Neural crest cell (in vitro differentiated cells): ENCODE measurements at regions not wholly inside any gene's neighbourhood (a gene's known extent, or its start where the extent isn't known, plus 50 kb on each side); places are given as distances from the start of the nearest gene placed in this dataset.

Experiments
- DNase-seq: peaks from one replicate; pipeline ENCODE4 v3.0.0; 2021; ENCODE audit warnings: low read depth, mixed read lengths, low spot score
- H3K27ac Mint-ChIP-seq: one replicate; pipeline ENCODE4 v1.8.0; 2021; ENCODE audit warnings: mild to moderate bottlenecking, mixed read lengths; ENCODE audit not compliant: unreplicated experiment
- H3K27me3 Mint-ChIP-seq: 2 replicates; pipeline ENCODE4 v1.8.0; 2021; ENCODE audit warnings: low read depth, mild to moderate bottlenecking, mixed read lengths
- H3K36me3 Mint-ChIP-seq: 2 replicates; pipeline ENCODE4 v1.8.0; 2021; ENCODE audit warnings: low read depth, mild to moderate bottlenecking, mixed read lengths
- H3K4me1 Mint-ChIP-seq: 2 replicates; pipeline ENCODE4 v1.8.0; 2021; ENCODE audit warnings: mixed read lengths
- H3K4me3 Mint-ChIP-seq: one replicate; pipeline ENCODE4 v1.8.0; 2021; ENCODE audit warnings: mild to moderate bottlenecking, mixed read lengths
- H3K9me3 Mint-ChIP-seq: 2 replicates; pipeline ENCODE4 v1.8.0; 2021; ENCODE audit warnings: mixed read lengths
- CTCF ChIP-seq: fragments of 200-600 bp; sonication (generic); conservative IDR thresholded peaks from 2 replicates; pipeline ENCODE4 v1.5.0; 2021; ENCODE audit warnings: antibody characterized with exemption, mild to moderate bottlenecking

- DNase-seq: no peak
- TF ChIP-seq CTCF: no peak
- Mint-ChIP-seq H3K36me3 (no peaks in the 10 kb centered on the region), H3K4me3 (no peak overlapping the region), H3K27ac (peak overlapping the region; percentile 82), H3K9me3 (peaks cover 3% of the 10 kb centered on the region), H3K27me3 (peaks cover 6% of the 10 kb centered on the region), H3K4me1 (no peaks in the 10 kb centered on the region)
Observed at GRCh38 chr1:38746941-38747600, 112.5 kb downstream of the RRAGC start.

- Mint-ChIP-seq H3K27ac (no peak overlapping the region), H3K4me3 (no peak overlapping the region), H3K36me3 (no peaks in the 10 kb centered on the region), H3K27me3 (peaks cover 6% of the 10 kb centered on the region), H3K9me3 (peaks cover 3% of the 10 kb centered on the region), H3K4me1 (no peaks in the 10 kb centered on the region)
- TF ChIP-seq CTCF: no peak
- no peak for DNase-seq
Observed at GRCh38 chr1:38746402-38746935, 113.1 kb downstream of the RRAGC start.

- Mint-ChIP-seq H3K4me1 (no peaks in the 10 kb centered on the region), H3K9me3 (peaks cover 3% of the 10 kb centered on the region), H3K4me3 (no peak overlapping the region), H3K27me3 (peaks cover 6% of the 10 kb centered on the region), H3K36me3 (no peaks in the 10 kb centered on the region), H3K27ac (no peak overlapping the region)
- TF ChIP-seq CTCF: no peak
- DNase-seq: no peak
Observed at GRCh38 chr1:38745476-38746401, 113.8 kb downstream of the RRAGC start.

- H3K27ac Mint-ChIP-seq: no peak overlapping the region
- no peaks in the 10 kb centered on the region for H3K36me3 Mint-ChIP-seq
- H3K27me3 Mint-ChIP-seq: no peaks in the 10 kb centered on the region
- H3K4me1 Mint-ChIP-seq: no peaks in the 10 kb centered on the region
- no peaks in the 10 kb centered on the region for H3K9me3 Mint-ChIP-seq
- no peak for DNase-seq
- H3K4me3 Mint-ChIP-seq: no peak overlapping the region
- no peak for TF ChIP-seq CTCF
Observed at GRCh38 chr1:38744452-38745350, 114.9 kb downstream of the RRAGC start.

GRCh38 chr1:38743184-38743583, 116.4 kb downstream of the RRAGC start:
- Mint-ChIP-seq H3K4me1 (no peaks in the 10 kb centered on the region), H3K27ac (no peak overlapping the region), H3K36me3 (no peaks in the 10 kb centered on the region), H3K27me3 (no peaks in the 10 kb centered on the region), H3K9me3 (no peaks in the 10 kb centered on the region), H3K4me3 (no peak overlapping the region)
- DNase-seq: no peak
- no peak for TF ChIP-seq CTCF
